ENCODE measurements at regions not wholly inside any gene's neighbourhood (a gene's known extent, or its start where the extent isn't known, plus 50 kb on each side); places are given as distances from the start of the nearest gene placed in this dataset.
A peak's percentile ranks its signal among the peaks of the same experiment; 100 is the strongest.

DNA sequence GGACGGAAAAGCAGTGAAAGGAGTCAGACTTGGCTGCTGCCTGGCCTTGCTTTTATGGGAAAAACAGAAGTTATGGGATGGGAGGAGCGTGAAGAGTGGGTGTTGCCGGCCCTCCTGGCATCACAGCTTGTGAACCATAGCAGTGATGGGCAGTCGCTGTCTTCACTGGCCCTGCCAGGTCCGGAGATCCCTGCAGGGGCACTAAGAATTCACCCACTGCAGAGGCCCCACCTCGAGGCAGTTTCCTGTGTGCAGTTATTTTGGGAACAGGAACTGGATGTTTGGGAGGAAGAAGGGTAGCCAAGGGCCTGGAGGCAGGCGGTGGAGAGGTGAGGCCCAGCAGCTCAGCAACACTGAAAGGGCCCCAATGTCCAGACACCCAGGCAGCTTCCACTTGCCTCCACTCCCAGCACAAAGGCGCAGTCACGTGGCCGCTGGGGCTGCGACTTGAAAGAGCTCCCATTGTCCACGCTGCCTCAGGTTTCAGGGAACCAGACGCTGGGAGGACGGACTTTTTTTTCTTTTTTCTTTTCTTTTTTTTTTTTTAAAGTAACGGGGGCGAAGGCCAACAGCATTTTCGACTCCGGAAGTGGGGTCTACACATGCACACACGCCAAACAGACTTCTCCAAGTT, 255.6 kb downstream of the ZNF621 start:
- no peaks in the 10 kb centered on the region for H3K9me3 ChIP-seq (ENCODE audit: insufficient read depth in 2 of 2, low read depth in 1 of 2, low read length in 1 of 2)
- POLR2A ChIA-PET (ENCODE audit: partially characterized antibody): interaction anchor here (1.5 kb wide), 1 partner anchor 429 kb away, joined by 3 read pairs; no protein-coding TSS in a partner anchor
- H3K14ac ChIP-seq (ENCODE audit: insufficient read length): no peak overlapping the region
- no peak overlapping the region for H4K91ac ChIP-seq (replicated peaks; ENCODE audit: insufficient read length, low read length)
- peaks cover 0 to 6% (median 0%) of the 10 kb centered on the region in 4 experiments; a peak in 2 of 7 replicates for H3K4me1 ChIP-seq (replicated peaks in 1 of 4; ENCODE audit: control insufficient read depth in 3 of 4, insufficient read depth in 4 of 4, low read length in 3 of 4)
- H3K18ac ChIP-seq (ENCODE audit: extremely low read depth, low read length): peak overlapping the region; percentile 36
- H2BK120ac ChIP-seq (replicated peaks; ENCODE audit: low read depth, low read length): no peak overlapping the region
- H3K79me2 ChIP-seq (ENCODE audit: control insufficient read depth in 1 of 2, insufficient read depth in 2 of 2, low read length in 2 of 2): no peaks in the 10 kb centered on the region
- CTCF ChIA-PET (ENCODE audit: partially characterized antibody): interaction anchor here (1.2 kb wide), 1 partner anchor 9 kb away, joined by 3 read pairs; no protein-coding TSS in a partner anchor
- WGBS, 2 experiments (ENCODE audit: extremely low coverage in 1 of 2, insufficient coverage in 1 of 2, insufficient read length in 1 of 2, insufficient replicate concordance in 2 of 2, low coverage in 1 of 2, low lambda C conversion rate in 2 of 2, missing lambda C conversion rate in 1 of 2): 79% methylated on average over 13 of the region's 19 CpGs; no CpG with 5 or more reads in 1 of the 2 experiments
- no peak overlapping the region for H2BK5ac ChIP-seq (ENCODE audit: low read depth, low read length)
- H3K56ac ChIP-seq (replicated peaks; ENCODE audit: insufficient read length, low read depth, low read length): no peak overlapping the region
- peak overlapping the region; percentile 40; the same call in 1 of the 2 replicates for H2BK15ac ChIP-seq (ENCODE audit: low read length)
- no peak overlapping the region for H3K4me2 ChIP-seq (ENCODE audit: insufficient read depth in 1 of 2, low read depth in 2 of 2, low read length in 2 of 2)
- H3K23ac ChIP-seq (ENCODE audit: insufficient read length): no peak overlapping the region
- no peak overlapping the region for H2BK12ac ChIP-seq (ENCODE audit: low read depth, low read length)
- no peak for FAIRE-seq
- no peak overlapping the region for H2AFZ ChIP-seq (ENCODE audit: low read length)
- no peak overlapping the region for H3K4ac ChIP-seq (replicated peaks; ENCODE audit: insufficient read length, low read depth, low read length)
- H4K8ac ChIP-seq (ENCODE audit: extremely low read depth, insufficient read depth, low read length): peak overlapping the region; percentile 82; the same call in 1 of the 2 replicates
- no peak for DNase-seq (ENCODE audit: low read depth in 1 of 2, low spot score in 2 of 2)
- no peak overlapping the region for H3K9ac ChIP-seq (replicated peaks in 1 of 4; ENCODE audit: extremely low read depth in 1 of 4, low read depth in 3 of 4, low read length in 3 of 4)
- H3K4me3 ChIP-seq (ENCODE audit: extremely low read depth in 1 of 4, insufficient read depth in 2 of 4, low read depth in 3 of 4, low read length in 4 of 4): no peak overlapping the region
- H3K27ac ChIP-seq (ENCODE audit: low read depth, low read length): no peak overlapping the region
- H3K36me3 ChIP-seq (ENCODE audit: control insufficient read depth in 2 of 4, insufficient read depth in 4 of 4, low read length in 3 of 4): no peaks in the 10 kb centered on the region
- H4K5ac ChIP-seq (ENCODE audit: insufficient read length, low read depth, low read length): no peak overlapping the region
- H2BK20ac ChIP-seq (ENCODE audit: low read length): no peak overlapping the region
- H3K27me3 ChIP-seq (replicated peaks in 1 of 4; ENCODE audit: control insufficient read depth in 3 of 4, extremely low read depth in 1 of 4, insufficient read depth in 3 of 4, low read length in 3 of 4): no peaks in the 10 kb centered on the region
- H3K79me1 ChIP-seq (ENCODE audit: low read depth, low read length): no peaks in the 10 kb centered on the region
- no peaks in the 10 kb centered on the region for H3K23me2 ChIP-seq (ENCODE audit: low read depth, low read length)
- no peaks in the 10 kb centered on the region for H4K20me1 ChIP-seq (replicated peaks in 1 of 2; ENCODE audit: control insufficient read depth in 1 of 2, insufficient read depth in 2 of 2, low read length in 2 of 2)
- H2AK5ac ChIP-seq (ENCODE audit: low read depth, low read length): no peak overlapping the region
- no peak for TF ChIP-seq FOSL1 (IDR thresholded peaks at IDR 0.05; ENCODE audit: insufficient read depth, low read depth, low read length)
- no peak; the same call in 1 of the 2 replicates for TF ChIP-seq E2F6 (IDR thresholded peaks at IDR 0.05)
- no peak for TF ChIP-seq TCF12 (IDR thresholded peaks at IDR 0.05; ENCODE audit: low read depth, low read length)
- TF ChIP-seq, protein P1, sequence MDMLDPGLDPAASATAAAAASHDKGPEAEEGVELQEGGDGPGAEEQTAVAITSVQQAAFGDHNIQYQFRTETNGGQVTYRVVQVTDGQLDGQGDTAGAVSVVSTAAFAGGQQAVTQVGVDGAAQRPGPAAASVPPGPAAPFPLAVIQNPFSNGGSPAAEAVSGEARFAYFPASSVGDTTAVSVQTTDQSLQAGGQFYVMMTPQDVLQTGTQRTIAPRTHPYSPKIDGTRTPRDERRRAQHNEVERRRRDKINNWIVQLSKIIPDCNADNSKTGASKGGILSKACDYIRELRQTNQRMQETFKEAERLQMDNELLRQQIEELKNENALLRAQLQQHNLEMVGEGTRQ (IDR thresholded peaks at IDR 0.05; ENCODE audit: low read length): no peak
- no peak for TF ChIP-seq JUN (IDR thresholded peaks at IDR 0.05; ENCODE audit: low read depth, low read length)
- TF ChIP-seq RAD21 (IDR thresholded peaks at IDR 0.05 in 1 of 2, conservative IDR thresholded peaks at IDR 0.05 in 1 of 2; ENCODE audit: low read depth in 2 of 2, low read length in 2 of 2): no peak
- TF ChIP-seq RNF2 (IDR thresholded peaks at IDR 0.05; ENCODE audit: borderline replicate concordance, low read depth, low read length, missing control alignments, poor library complexity, severe bottlenecking): no peak
- TF ChIP-seq TEAD4 (IDR thresholded peaks at IDR 0.05; ENCODE audit: low read depth, low read length): no peak
- no peak for TF ChIP-seq CBX8 (IDR thresholded peaks at IDR 0.05; ENCODE audit: borderline replicate concordance, low read depth, low read length)
- TF ChIP-seq TBP (IDR thresholded peaks at IDR 0.05; ENCODE audit: low read depth, low read length): no peak
- no peak for TF ChIP-seq RXRA (IDR thresholded peaks at IDR 0.05; ENCODE audit: insufficient read depth, low read depth, low read length)
